Jurkat, Clone E6-1 (cell line): ENCODE measurements at regions not wholly inside any gene's neighbourhood (a gene's known extent, or its start where the extent isn't known, plus 50 kb on each side); places are given as distances from the start of the nearest gene placed in this dataset.

Experiments
- DNase-seq: peaks from one replicate; pipeline ENCODE4 v3.0.0-alpha.2; 2011; ENCODE audit warnings: low read depth, low spot score
- H3K4me3 ChIP-seq: 2 replicates; pipeline ENCODE4 v1.5.1; 2011; ENCODE audit warnings: mild to moderate bottlenecking, low read length, control low read depth, moderate library complexity

DNA sequence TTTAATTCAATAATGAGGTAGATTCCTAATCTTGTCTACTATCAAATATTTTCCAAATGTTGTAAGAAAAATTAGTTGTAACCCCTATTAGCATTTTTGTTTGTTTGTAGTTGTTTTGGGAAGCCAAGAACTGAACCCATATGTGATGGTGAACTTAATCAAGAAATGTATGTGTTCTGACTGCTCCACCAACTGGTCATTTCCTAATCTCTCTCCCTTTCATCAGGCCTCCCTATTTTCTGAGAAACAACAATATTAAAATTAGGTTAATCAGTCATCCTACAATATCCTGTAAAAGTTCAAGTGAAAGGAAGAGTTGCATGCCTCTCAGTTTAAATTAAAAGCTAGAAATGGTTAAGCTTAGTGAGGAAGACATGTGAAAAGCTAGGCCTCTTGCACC lies 504.0 kb downstream of the EPHA4 start:
- no peak overlapping the region for H3K4me3 ChIP-seq
- DNase-seq: no peak

DNA sequence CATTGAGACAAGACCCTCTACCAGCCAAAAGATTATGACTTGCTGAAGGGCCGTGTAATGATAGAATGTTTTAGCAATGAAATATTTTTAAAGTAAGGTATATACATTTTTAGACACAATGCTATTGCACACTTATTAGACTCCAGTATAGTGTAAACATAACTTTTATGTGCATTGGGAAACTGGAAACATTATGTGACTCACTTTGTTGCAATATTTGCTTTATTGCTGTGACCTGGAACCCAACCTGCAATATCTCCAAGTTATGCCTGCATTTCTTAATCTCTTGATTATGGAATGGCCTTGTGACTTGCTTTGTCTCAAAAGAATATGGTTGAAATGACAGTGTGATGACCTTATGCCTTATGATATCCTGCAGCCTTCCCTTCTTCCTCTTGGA lies 502.0 kb downstream of the EPHA4 start:
- H3K4me3 ChIP-seq: no peak overlapping the region
- DNase-seq: no peak

DNA sequence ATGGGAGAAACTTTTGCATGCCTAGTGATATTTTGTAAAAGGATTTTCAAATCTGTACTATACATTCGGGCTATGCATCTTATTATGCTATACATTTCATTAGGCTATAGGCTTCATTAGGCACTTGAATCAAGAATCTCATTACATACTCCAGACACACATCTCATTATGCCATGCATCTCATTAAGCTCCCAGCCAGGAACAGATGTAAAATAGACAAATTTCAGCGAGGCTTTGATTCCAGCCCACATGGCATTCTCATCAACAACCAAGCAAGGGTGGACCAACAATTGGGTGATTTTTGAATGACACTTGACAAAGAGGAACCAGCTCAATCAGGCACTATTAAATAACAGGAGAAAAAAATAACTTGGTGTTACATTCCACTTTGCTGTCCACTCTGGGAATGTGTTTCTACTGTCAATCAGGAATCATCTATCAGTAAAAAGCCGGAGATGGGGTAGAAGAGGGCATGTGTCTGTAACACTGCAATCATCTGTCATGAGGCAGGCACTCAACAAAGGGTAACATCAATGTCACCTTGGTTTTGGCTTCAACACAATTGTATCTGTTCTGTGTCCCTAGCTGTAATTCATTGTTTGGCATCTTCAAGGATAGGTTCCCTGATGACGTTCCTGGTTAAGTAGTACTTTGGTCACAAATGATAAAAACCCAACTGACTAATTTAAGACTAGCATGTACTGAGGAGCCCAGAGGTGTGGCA lies 498.6 kb downstream of the EPHA4 start:
- no peak overlapping the region for H3K4me3 ChIP-seq
- DNase-seq: no peak

DNA sequence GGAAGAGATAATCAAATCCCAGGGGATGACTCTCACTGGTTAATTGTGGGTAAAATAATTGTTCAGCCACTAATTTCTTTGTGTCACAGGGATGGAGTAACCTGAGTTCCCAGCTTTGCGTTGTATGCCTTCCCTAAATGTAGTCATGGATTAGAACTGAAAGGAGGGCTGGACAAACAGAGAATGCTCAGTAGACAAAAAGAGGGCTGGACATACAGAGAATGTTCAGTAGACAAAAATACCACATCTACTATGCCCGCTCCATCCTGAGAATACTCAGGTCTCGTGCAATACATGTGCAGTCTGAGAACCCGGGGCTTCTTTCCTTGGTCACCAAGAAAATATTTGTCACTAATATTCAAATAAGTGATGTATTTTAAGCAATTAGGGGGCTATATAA lies 497.9 kb downstream of the EPHA4 start:
- no peak overlapping the region for H3K4me3 ChIP-seq
- DNase-seq: no peak

DNA sequence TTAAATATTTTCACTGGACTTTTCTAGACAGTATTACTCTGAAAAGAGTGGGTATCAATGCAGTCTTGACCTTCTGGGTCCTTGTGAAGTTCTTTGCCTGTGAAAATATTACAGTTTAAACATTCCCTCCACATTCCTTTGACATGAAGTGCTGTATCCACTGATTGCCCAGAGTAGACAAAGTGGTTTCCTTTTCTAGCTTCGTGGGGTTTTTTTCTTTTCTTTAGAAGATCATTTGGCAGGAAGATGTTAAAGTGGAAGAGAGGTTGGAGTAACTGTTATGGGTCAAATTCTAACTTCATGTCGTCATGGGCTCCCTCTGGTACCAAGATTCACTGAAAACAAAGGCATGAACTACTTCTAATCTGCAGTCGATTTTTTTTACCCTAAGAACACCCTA lies 496.9 kb downstream of the EPHA4 start:
- no peak overlapping the region for H3K4me3 ChIP-seq
- no peak for DNase-seq

DNA sequence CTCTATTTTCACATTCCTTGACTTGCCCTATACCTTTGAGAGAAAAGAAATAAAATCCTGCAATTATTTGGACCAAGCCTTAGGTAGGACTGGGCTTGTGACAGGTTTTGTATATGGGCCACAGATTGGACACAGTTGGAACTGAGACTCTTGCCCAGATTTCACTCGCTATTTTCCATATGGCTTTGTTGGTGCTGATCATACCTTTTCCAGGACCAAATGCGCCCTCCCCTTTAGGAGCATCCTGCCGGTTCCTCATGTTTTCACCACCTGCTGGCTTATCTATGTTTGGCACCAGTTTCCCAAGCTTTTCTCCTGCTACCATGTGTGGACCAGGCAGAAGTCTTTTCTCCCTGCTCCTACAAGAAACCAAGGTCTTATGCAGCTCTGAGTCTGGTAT lies 494.9 kb downstream of the EPHA4 start:
- DNase-seq: no peak
- H3K4me3 ChIP-seq: no peak overlapping the region

DNA sequence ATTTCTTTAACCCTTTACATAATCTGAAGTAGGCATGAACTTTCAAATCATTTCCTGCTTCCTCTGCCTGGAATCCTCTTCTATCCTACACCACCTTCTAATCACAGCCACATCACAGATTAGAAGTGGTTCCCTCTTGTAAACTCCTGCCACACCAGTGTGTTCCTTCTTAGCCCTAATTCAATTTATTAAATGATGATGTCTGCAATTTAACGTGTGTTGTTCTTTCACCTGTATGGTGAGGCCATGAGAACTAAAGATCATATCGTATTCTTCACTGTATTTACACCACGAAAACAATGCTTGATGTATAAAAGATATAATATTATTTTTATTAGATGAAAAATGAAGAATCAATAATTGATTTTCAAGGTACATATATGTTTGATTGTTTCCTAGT lies 494.3 kb downstream of the EPHA4 start:
- DNase-seq: no peak
- H3K4me3 ChIP-seq: no peak overlapping the region

DNA sequence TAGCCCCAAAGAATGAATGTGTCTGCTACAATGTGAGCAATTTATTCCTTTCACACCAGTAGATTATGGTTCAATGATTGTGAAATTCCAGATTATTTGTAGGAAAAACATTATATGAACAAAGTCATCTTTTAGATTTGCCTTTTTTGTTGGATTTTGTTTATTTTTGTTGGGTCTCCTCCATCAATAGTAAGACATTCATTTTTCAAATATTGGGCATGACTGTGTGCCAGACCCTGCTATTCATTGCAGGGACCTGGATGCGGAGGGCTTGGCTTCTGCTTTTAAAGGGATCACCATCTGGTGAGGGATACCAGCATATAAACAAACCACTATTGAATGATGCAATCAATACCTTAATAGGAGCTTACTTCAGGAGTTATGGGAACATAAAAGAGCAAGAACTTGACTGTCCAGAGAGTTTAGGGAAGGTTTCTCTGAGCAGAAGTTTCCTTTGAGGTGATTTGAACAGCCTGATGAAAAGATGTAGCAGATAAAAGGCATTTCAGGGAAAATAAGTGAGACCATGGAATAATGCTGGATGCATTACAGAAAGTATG lies 486.7 kb downstream of the EPHA4 start:
- H3K4me3 ChIP-seq: no peak overlapping the region
- DNase-seq: no peak

DNA sequence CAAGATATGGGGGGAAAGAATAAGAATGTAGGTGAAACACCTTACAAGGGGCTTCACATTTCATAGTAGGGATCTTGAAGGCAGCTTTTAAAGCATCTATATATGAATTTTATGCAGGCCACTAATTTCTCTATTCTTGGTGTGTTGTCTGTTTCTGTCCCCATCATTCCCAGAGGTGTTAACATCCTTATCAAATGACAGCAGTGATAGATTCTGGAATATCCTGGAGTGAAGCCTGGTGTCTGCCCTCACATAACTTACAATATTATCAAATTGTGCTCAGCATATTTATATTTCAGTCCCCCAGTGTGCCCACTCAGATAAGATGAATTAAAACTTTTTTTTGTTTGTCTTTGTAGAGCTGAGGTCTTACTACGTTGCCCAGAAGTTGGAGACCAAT lies 486.2 kb downstream of the EPHA4 start:
- no peak overlapping the region for H3K4me3 ChIP-seq
- DNase-seq: no peak

DNA sequence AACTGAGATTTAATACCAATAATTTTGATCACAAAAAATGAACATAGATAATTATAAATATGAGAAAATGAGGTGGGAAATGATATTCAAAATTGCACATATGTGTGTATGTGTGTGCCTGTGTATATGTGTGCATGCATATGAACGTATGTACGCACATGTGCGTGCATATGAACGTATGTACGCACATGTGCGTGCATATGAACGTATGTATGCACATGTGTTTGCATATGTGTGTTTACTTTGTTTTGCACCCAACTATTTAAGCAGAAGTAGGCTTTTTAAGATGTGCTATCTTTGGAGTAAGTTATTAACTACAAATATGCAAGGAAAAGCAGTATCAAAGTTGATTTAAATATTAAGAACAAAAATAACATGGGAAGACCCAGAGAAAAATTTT lies 484.3 kb downstream of the EPHA4 start:
- no peak for DNase-seq
- no peak overlapping the region for H3K4me3 ChIP-seq

DNA sequence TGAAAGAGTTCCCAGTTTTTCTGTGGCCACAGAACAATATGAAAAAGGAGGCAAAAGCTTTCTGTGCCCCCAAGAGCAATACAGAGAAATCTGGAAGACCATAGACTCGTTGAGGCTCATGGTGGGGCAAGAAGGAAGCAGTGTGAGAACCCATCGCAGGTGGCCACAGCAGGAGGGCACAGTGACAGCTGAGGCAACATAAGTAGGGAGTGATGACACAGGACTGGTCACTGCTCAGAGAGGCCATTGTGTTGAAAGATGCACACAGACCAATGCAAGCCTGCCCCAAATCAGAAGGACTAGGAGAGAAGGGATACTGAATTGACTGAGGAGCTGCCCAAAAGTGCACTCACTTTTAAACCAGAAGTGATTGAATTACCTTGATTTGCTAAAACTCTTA lies 483.6 kb downstream of the EPHA4 start:
- no peak overlapping the region for H3K4me3 ChIP-seq
- DNase-seq: no peak

DNA sequence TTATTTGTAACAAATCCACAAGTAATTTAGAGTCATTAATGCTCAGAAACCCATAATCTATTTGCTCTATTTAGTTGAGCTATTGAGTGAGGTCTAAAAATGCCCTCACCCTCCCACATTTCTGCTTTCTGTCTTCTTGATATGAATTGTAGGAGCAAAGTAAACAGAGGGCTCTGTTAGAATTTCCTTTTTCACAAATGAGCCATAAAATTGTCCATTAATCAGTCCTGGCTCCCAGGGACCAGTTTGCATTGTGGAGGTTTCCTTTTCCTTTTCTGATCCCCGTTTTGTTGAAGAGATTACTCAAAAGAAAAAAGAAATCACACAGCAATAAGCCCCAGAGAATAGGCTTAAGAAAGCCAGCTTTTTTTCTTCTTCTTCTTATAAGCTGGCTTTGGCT lies 476.7 kb downstream of the EPHA4 start:
- H3K4me3 ChIP-seq: no peak overlapping the region
- DNase-seq: no peak

DNA sequence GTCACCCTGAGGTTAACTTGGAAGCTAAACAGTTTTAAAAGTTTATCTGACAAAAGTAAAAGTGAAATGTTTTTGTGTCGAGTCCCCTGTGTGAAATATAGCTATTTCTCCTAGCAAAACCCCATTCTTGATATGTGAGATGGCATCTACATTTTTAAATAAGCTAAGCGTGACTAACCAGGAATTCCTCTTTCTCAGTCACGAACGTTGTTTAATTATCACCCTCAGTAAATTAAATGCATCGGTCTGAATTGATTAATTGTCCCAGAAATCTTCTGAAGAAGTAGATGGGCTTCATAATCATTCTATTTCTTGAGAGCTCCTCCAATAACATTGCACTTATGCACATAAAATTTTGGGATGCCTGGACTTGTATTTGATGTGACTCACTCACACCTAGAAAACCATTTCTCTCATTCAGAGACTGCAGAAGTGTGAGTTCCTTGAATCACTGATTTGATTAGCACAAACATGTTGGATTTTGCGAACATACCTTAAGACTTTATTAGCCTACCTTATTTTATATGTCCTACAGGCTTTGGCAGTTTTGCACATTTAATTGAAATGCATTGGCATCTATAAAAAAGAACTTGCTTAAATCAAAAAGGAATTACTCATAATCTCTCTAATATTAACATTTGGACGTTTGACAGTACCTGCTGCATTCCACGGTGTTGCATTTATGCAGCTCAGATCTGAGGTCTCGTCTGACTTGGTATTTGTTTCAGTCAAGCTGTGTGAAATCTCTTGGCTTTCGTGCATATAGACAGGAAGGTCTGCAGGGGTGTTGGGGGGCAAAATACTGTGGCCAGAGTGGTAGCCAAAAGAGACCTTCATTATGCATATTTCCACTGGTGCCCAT lies 475.2 kb downstream of the EPHA4 start:
- H3K4me3 ChIP-seq: no peak overlapping the region
- DNase-seq: no peak

DNA sequence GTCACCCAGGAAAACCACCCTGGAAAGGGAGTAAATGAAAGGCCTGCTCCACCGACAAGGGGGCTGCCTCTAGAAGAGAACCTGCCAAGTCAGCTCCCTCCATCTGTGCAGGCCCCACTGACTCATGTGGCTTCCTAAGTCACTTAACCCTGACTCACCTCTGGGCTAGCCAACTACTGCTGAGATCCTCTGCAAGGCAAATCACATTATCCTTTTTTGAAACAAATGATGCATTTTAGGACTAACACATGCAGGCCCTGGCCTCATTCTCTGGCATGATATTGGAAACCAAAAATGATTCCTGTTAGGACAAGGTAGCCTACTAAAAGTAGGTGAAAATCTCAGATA lies 474.6 kb downstream of the EPHA4 start:
- H3K4me3 ChIP-seq: no peak overlapping the region
- DNase-seq: no peak

DNA sequence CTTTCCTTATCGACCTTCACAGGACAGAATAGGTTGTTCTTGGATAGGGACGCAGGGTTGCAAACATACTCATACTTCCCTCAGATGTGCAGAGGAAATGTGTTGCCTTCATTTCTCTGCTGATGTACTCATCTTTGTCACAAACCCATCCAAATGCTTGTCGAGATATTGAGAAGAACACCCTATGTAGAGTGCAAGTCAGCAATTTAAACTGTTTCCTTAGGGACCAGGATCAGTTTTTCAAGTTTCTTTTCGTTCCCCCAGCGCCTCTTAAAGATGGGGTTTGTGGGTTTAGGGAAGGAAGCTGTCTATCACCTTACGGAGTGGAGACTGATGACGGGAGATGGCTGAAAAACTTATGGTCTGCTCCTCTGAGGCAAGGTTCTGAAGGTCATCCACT lies 474.2 kb downstream of the EPHA4 start:
- no peak overlapping the region for H3K4me3 ChIP-seq
- no peak for DNase-seq

DNA sequence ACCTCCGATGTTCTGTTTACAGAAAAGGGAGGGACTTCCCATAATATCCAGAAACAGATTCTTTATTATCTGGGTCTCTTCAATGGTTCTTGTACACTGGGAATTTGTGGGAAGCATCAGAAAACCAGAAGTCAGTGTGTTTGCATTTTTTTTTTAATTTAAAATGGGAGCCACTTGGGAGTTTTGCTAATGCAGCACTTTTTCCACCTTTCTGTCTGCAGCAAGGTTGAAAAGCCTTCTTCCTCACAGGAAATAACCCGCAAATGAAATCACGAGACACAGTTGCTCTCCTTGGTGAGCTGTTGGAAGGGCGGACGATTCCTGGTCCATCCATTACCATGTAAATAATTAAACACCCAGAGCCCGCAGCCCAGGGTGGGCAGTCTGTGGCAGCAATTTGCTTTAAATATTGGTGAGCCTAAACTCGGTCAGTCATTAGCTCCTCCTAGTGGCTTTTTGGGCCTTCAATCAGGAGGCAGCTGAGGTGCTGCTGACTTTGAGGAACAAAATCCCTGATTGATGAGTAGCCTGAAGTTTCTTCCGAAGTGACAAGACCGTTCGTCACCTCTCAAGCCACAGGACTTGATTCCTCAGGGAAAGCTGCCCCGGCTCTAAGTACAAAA lies 471.5 kb downstream of the EPHA4 start:
- no peak for DNase-seq
- no peak overlapping the region for H3K4me3 ChIP-seq

DNA sequence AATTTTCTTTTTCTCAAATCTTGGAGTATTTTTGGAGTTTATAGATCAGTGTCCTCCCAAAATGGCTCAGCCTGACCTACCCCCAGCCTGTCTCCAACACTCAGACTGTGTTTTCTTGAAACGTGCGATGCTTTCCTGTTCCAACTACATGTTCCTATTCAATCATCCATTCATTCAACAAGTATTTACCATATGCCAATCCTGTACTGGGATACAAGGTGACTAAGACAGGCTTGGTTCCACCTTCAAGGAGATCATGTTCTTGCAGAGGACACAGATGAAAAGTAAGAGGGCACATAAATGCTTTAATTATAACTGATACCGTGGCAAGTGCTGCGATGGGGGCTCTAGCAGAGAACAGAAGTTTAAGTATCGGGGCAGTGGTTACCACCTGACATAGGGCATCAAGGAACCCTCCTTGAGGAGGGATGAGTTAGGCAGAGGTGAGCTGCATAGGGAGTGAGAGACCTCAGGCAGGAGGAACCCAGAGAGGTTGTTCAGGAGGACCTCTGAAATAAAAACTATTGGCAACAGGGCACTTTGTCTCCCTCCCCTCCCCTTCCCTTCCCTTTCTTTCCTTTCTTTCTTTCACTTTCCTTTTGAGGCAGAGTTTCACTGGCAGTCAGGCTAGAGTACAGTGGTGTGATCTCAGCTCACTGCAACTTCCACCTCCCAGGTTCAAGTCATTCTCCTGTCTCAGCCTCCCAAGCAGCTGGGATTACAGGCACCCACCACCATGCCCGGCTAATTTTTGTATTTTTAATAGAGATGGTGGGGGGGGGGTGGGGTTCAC lies 469.0 kb downstream of the EPHA4 start:
- H3K4me3 ChIP-seq: no peak overlapping the region
- DNase-seq: no peak

DNA sequence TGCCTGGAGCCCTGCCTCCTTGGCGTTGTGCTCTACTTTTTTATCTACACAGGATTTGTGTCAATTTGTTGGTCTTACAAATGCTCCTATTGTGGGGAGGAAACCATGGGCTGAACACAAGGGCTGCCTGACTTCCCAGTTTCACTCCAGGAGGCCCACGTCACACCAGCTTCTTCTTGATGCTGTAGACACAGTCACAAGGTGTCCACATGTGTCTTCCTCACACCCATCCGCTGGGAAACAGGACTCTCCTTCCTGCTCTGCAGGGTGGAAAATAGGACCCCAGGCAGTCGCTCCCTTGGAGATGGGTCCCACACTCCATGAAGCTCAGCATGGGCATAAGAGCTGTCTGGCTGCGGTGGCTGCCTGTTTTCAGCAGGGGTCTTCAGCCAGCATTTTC lies 468.2 kb downstream of the EPHA4 start:
- no peak for DNase-seq
- no peak overlapping the region for H3K4me3 ChIP-seq

DNA sequence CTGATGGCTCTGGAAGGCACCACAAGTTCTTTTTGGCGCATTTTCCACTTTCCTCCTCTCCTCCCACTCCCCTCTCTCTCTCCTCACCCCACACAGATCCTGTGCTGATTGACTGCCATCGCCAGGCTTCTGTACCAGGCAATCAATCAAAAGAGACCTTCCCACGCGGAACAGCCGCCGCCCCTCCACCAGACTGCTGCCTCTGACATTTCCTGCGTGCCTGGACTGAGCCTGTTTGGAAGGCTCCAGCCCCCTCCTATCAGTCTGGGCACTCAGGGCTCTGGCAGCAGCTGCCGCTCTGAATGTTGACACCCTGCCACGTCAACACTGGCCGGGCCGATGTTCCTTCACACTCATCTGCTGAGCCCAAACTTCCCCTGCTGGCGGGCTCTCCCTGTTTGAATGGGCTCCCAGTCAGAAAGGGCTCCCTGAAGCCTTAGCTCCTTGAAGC lies 467.7 kb downstream of the EPHA4 start:
- no peak for DNase-seq
- no peak overlapping the region for H3K4me3 ChIP-seq
